GM23338 (cell line): ENCODE measurements at regions not wholly inside any gene's neighbourhood (a gene's known extent, or its start where the extent isn't known, plus 50 kb on each side); places are given as distances from the start of the nearest gene placed in this dataset.

Source experiments
- ATAC-seq: fragments of 200-7000 bp; cut with Tn5 transposase; 3 replicates; pipeline ENCODE4 v1.9.1; 2020
- DNase-seq: peaks from one replicate; pipeline ENCODE4 v3.0.0-alpha.2; 2015; ENCODE audit warnings: low spot score
- H2AFZ ChIP-seq: fragments of 200-600 bp; sonication (generic); 2 replicates; pipeline ENCODE4 v1.8.0; 2016; ENCODE audit warnings: antibody characterized with exemption, mild to moderate bottlenecking, moderate library complexity
- H3F3A ChIP-seq: fragments of 200-600 bp; sonication (generic); replicated peaks from 2 replicates; pipeline ENCODE4 v1.8.0; 2017; ENCODE audit warnings: antibody characterized with exemption, mixed run types, low read depth
- H3K27ac ChIP-seq: fragments of 200-600 bp; sonication (generic); 2 replicates; pipeline ENCODE4 v1.6.1; 2016; ENCODE audit warnings: low read depth
- H3K27me3 ChIP-seq: fragments of 200-600 bp; sonication (generic); 2 replicates; pipeline ENCODE4 v1.8.0; 2016; ENCODE audit warnings: mild to moderate bottlenecking, mixed run types, moderate library complexity; ENCODE audit not compliant: insufficient read depth
- H3K36me3 ChIP-seq: fragments of 200-600 bp; sonication (generic); 2 replicates; pipeline ENCODE4 v1.8.0; 2016; ENCODE audit warnings: mild to moderate bottlenecking; ENCODE audit not compliant: insufficient read depth
- H3K4me1 ChIP-seq: fragments of 200-600 bp; sonication (generic); 2 replicates; pipeline ENCODE4 v1.8.0; 2016; ENCODE audit warnings: mild to moderate bottlenecking, moderate library complexity; ENCODE audit not compliant: insufficient read depth
- H3K4me2 ChIP-seq: fragments of 200-600 bp; sonication (generic); 2 replicates; pipeline ENCODE4 v1.7.1; 2017; ENCODE audit warnings: mixed run types
- H3K4me3 ChIP-seq: fragments of 200-600 bp; sonication (generic); 2 replicates; pipeline ENCODE4 v1.6.1; 2016; ENCODE audit warnings: mixed run types
- H3K79me2 ChIP-seq: fragments of 200-600 bp; sonication (generic); replicated peaks from 2 replicates; pipeline ENCODE4 v1.8.0; 2017; ENCODE audit warnings: mild to moderate bottlenecking; ENCODE audit not compliant: insufficient read depth
- H3K9me2 ChIP-seq: fragments of 200-600 bp; sonication (generic); 2 replicates; pipeline ENCODE4 v1.8.0; 2017; ENCODE audit not compliant: insufficient read depth
- H4K20me1 ChIP-seq: fragments of 200-600 bp; sonication (generic); replicated peaks from 2 replicates; pipeline ENCODE4 v1.8.0; 2017; ENCODE audit warnings: mild to moderate bottlenecking; ENCODE audit not compliant: insufficient read depth
- H3K27ac Mint-ChIP-seq: 2 replicates; pipeline ENCODE4 v1.8.0; 2020; ENCODE audit warnings: inconsistent platforms, mild to moderate bottlenecking, moderate library complexity, mixed read lengths
- H3K27me3 Mint-ChIP-seq: 3 replicates; pipeline ENCODE4 v1.8.0; 2022; ENCODE audit warnings: low read depth, mild to moderate bottlenecking, moderate library complexity, mixed read lengths, inconsistent platforms; ENCODE audit not compliant: insufficient read depth, poor library complexity
- H3K36me3 Mint-ChIP-seq: 3 replicates; pipeline ENCODE4 v1.8.0; 2021; ENCODE audit warnings: low read depth, mild to moderate bottlenecking, inconsistent platforms, moderate library complexity, mixed read lengths
- H3K4me1 Mint-ChIP-seq: 3 replicates; pipeline ENCODE4 v1.8.0; 2020; ENCODE audit warnings: mild to moderate bottlenecking, inconsistent platforms, mixed read lengths
- H3K4me3 Mint-ChIP-seq: 3 replicates; pipeline ENCODE4 v1.8.0; 2021; ENCODE audit warnings: moderate library complexity, mild to moderate bottlenecking, inconsistent platforms, mixed read lengths
- H3K9me3 Mint-ChIP-seq: 3 replicates; pipeline ENCODE4 v1.8.0; 2020; ENCODE audit warnings: moderate library complexity, mild to moderate bottlenecking, inconsistent platforms, mixed read lengths
- CREB1 ChIP-seq: fragments of 250-450 bp; sonication (Bioruptor Pico); IDR thresholded peaks from 2 replicates; pipeline ENCODE4 v1.5.0; 2020; ENCODE audit warnings: low read depth, mild to moderate bottlenecking, moderate library complexity
- ETS1 ChIP-seq: IDR thresholded peaks from 2 replicates; pipeline ENCODE4 v1.6.1; 2016; ENCODE audit warnings: antibody characterized with exemption
- EZH2 ChIP-seq: fragments of 200-600 bp; sonication (generic); IDR thresholded peaks from one replicate; pipeline ENCODE4 v1.8.0; 2017; ENCODE audit warnings: antibody characterized with exemption, mild to moderate bottlenecking, low read depth; ENCODE audit not compliant: unreplicated experiment
- EZH2phosphoT487 ChIP-seq: fragments of 200-600 bp; sonication (generic); IDR thresholded peaks from one replicate; pipeline ENCODE4 v1.8.1; 2018; ENCODE audit warnings: antibody characterized with exemption; ENCODE audit not compliant: unreplicated experiment
- JUNB ChIP-seq: IDR thresholded peaks from one replicate; pipeline ENCODE4 v1.6.1; 2016; ENCODE audit warnings: antibody characterized with exemption; ENCODE audit not compliant: unreplicated experiment
- NANOG ChIP-seq: IDR thresholded peaks from 2 replicates; pipeline ENCODE4 v1.6.1; 2016; ENCODE audit warnings: antibody characterized with exemption, borderline replicate concordance
- POLR2AphosphoS5 ChIP-seq: IDR thresholded peaks from 2 replicates; pipeline ENCODE4 v1.6.1; 2016; ENCODE audit warnings: antibody characterized with exemption, low read depth
- REST ChIP-seq: IDR thresholded peaks from one replicate; pipeline ENCODE4 v1.6.1; 2018; ENCODE audit warnings: antibody characterized with exemption; ENCODE audit not compliant: unreplicated experiment
- STAT1 ChIP-seq: IDR thresholded peaks from one replicate; pipeline ENCODE4 v1.6.1; 2016; ENCODE audit warnings: antibody characterized with exemption; ENCODE audit not compliant: unreplicated experiment
- ZNF114 ChIP-seq: fragments of 250-450 bp; sonication (Bioruptor Pico); IDR thresholded peaks from 2 replicates; pipeline ENCODE4 v1.5.0; 2020; ENCODE audit warnings: mild to moderate bottlenecking, moderate library complexity
- ZNF331 ChIP-seq: fragments of 250-450 bp; sonication (Bioruptor Pico); IDR thresholded peaks from 2 replicates; pipeline ENCODE4 v1.5.0; 2020; ENCODE audit warnings: low read depth, mild to moderate bottlenecking, moderate library complexity

GRCh38 chr11:82546661-82547557, 186.8 kb downstream of the FAM181B start (continued):
- TF ChIP-seq POLR2AphosphoS5 = no peak
- no peak for TF ChIP-seq ETS1
- no peak for TF ChIP-seq JUNB
- TF ChIP-seq EZH2 = no peak
- TF ChIP-seq REST = no peak
- TF ChIP-seq EZH2phosphoT487 = no peak

- Histone ChIP-seq H3F3A (no peaks in the 10 kb centered on the region), H3K36me3 (no peaks in the 10 kb centered on the region), H3K27ac (no peak overlapping the region), H3K9me2 (no peaks in the 10 kb centered on the region), H3K4me3 (no peak overlapping the region), H3K4me1 (no peaks in the 10 kb centered on the region), H3K79me2 (no peaks in the 10 kb centered on the region), H3K4me2 (no peak overlapping the region), H3K27me3 (no peaks in the 10 kb centered on the region), H2AFZ (no peak overlapping the region), H4K20me1 (no peaks in the 10 kb centered on the region)
- Mint-ChIP-seq H3K9me3 (no peaks in the 10 kb centered on the region; the same call in 2 of the 3 replicates), H3K4me3 (no peak overlapping the region), H3K27ac (no peak overlapping the region), H3K27me3 (no peaks in the 10 kb centered on the region), H3K4me1 (no peaks in the 10 kb centered on the region), H3K36me3 (no peaks in the 10 kb centered on the region)
- DNase-seq = no peak
- no peak for TF ChIP-seq ZNF331 (CRISPR knock-in tag)
- TF ChIP-seq CREB1 = no peak
- no peak for TF ChIP-seq EZH2
- TF ChIP-seq ZNF114 (CRISPR knock-in tag) = no peak
- no peak for TF ChIP-seq ETS1
- no peak for TF ChIP-seq NANOG
- TF ChIP-seq STAT1 = no peak
- no peak for ATAC-seq
Measured at GRCh38 chr11:82539669-82540068, 194.0 kb downstream of the FAM181B start.
